Kidney epithelial cell (primary cell): ENCODE measurements at regions not wholly inside any gene's neighbourhood (a gene's known extent, or its start where the extent isn't known, plus 50 kb on each side); places are given as distances from the start of the nearest gene placed in this dataset.

ENCODE experiments used
- DNase-seq: peaks from one replicate; pipeline ENCODE4 v3.0.0-alpha.2; 2010; ENCODE audit warnings: low read depth
- H3K27me3 ChIP-seq: 2 replicates; pipeline ENCODE4 v1.6.0; 2011; ENCODE audit warnings: low read length; ENCODE audit not compliant: control insufficient read depth, insufficient read depth
- H3K36me3 ChIP-seq: 2 replicates; pipeline ENCODE4 v1.5.1; 2011; ENCODE audit warnings: low read length; ENCODE audit not compliant: control insufficient read depth, insufficient read depth
- H3K4me3 ChIP-seq: 2 replicates; pipeline ENCODE4 v1.5.1; 2011; ENCODE audit warnings: low read depth, mild to moderate bottlenecking, control low read depth, low read length
- TF ChIP-seq, protein P1 (sequence below): IDR thresholded peaks from 2 replicates; pipeline ENCODE4 v1.5.1; 2011; ENCODE audit warnings: mild to moderate bottlenecking, moderate library complexity, low read length, control low read depth, inconsistent platforms; ENCODE audit not compliant: insufficient read depth, poor library complexity, severe bottlenecking

- DNase-seq: no peak
These were observed 641.0 kb downstream of the FGF9 start for GRCh38 chr13:22311734-22312404.

DNA sequence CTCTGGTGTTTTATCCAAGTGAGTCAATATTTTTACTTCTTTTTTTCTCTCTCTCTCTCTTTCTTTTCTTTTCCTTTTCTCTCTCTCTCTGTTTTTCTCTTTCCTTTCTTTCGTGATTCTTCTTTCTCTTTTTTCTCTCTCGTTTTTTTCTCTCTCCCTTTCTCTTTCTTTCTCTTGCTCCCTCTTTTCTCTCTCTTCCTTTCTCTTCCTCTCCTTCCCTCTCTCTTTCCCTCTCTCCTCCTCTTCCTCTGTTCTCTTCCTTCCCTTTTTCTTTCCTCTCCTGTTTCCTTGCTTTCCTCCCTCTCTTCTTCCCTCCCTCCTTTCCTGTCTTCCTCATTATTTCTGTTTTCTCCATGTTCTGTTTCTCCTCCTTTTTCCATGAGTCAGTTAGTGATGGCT is 641.5 kb downstream of the FGF9 start:
- Histone ChIP-seq H3K36me3 (no peaks in the 10 kb centered on the region), H3K27me3 (no peaks in the 10 kb centered on the region), H3K4me3 (no peak overlapping the region)
- TF ChIP-seq, protein P1, sequence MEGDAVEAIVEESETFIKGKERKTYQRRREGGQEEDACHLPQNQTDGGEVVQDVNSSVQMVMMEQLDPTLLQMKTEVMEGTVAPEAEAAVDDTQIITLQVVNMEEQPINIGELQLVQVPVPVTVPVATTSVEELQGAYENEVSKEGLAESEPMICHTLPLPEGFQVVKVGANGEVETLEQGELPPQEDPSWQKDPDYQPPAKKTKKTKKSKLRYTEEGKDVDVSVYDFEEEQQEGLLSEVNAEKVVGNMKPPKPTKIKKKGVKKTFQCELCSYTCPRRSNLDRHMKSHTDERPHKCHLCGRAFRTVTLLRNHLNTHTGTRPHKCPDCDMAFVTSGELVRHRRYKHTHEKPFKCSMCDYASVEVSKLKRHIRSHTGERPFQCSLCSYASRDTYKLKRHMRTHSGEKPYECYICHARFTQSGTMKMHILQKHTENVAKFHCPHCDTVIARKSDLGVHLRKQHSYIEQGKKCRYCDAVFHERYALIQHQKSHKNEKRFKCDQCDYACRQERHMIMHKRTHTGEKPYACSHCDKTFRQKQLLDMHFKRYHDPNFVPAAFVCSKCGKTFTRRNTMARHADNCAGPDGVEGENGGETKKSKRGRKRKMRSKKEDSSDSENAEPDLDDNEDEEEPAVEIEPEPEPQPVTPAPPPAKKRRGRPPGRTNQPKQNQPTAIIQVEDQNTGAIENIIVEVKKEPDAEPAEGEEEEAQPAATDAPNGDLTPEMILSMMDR: no peak
- no peak for DNase-seq

More at GRCh38 chr13:22311734-22312404, 641.0 kb downstream of the FGF9 start:
- H3K36me3 ChIP-seq: no peaks in the 10 kb centered on the region
- no peak overlapping the region for H3K4me3 ChIP-seq
- TF ChIP-seq, protein P1: no peak
- H3K27me3 ChIP-seq: no peaks in the 10 kb centered on the region

DNA sequence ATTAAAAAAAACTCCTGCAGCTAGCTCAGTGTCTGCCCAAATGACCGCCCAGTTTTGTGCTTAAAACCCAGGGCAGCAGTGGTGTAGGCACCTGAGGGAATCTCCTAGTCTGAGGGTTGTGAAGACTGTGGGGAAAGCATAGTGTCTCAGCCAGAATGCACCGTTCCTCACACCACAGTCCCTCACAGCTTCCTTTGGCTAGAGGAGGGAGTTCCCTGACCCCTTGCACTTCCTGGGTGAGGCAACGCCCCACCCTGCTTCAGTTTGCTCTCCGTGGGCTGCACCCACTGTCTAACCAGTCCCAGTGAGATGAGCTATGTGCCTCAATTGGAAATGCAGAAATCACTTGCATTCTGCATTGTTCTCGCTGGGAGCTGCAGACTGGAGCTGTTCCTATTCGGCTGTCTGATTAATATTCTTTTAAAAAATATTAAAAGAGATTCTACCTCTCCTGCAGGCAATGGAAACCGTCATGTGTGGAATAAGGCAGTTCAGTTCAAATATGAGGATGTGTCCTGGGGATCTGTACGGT is 645.7 kb downstream of the FGF9 start:
- Histone ChIP-seq H3K4me3 (no peak overlapping the region), H3K36me3 (no peaks in the 10 kb centered on the region), H3K27me3 (no peaks in the 10 kb centered on the region)
- TF ChIP-seq, protein P1: no peak
- DNase-seq: no peak

- Histone ChIP-seq H3K36me3 (no peaks in the 10 kb centered on the region), H3K27me3 (no peaks in the 10 kb centered on the region), H3K4me3 (no peak overlapping the region)
- TF ChIP-seq, protein P1: no peak
- DNase-seq: no peak
These were observed 650.1 kb downstream of the FGF9 start for GRCh38 chr13:22320991-22321390.

GRCh38 chr13:22325761-22326160 is 654.9 kb downstream of the FGF9 start:
- no peak for DNase-seq
- TF ChIP-seq, protein P1: no peak
- Histone ChIP-seq H3K4me3 (no peak overlapping the region), H3K27me3 (no peaks in the 10 kb centered on the region), H3K36me3 (no peaks in the 10 kb centered on the region)

DNA sequence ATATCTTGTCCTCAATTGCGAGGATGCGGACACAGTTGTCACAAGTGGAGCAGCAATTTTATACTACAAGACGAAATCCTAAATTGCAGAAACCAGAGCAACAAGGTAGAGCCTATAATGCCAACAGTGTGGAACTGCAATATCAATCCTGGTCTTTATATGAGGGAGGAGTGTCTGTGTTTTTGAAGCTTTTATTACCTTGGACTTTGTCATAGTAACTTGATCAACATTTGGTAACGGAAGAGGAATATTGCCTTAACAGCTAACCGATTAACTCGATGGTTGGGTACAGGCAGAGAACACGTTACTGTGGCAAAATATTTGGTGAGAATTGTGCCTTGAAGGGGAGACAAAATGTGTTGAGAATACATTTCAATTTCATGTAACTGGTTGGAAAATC is 661.5 kb downstream of the FGF9 start:
- TF ChIP-seq, protein P1: no peak
- Histone ChIP-seq H3K36me3 (no peaks in the 10 kb centered on the region), H3K4me3 (no peak overlapping the region), H3K27me3 (no peaks in the 10 kb centered on the region)
- DNase-seq: no peak
